ENCODE measurements at regions not wholly inside any gene's neighbourhood (a gene's known extent, or its start where the extent isn't known, plus 50 kb on each side); places are given as distances from the start of the nearest gene placed in this dataset.
"Not testable (repeated sequence)": the region's sequence is repeated elsewhere in the genome, so short reads cannot be mapped to it uniquely, and the experiment has no call there.

- intact Hi-C loops (cut with micrococcal nuclease), result no loop called here
- Mint-ChIP-seq H3K27me3 (no peaks in the 10 kb centered on the region), H3K9me3 (no peaks in the 10 kb centered on the region), H3K36me3 (ENCODE audit: low read depth) (no peaks in the 10 kb centered on the region), H3K27ac (no peak overlapping the region), H3K4me1 (no peaks in the 10 kb centered on the region), H3K4me3 (no peak overlapping the region)
- ChIA-PET CTCF (no interaction called here), POLR2A (no interaction called here)
- no peak for DNase-seq
- ATAC-seq (ENCODE audit: low read depth), result no peak
- no peak for TF ChIP-seq CTCF (IDR thresholded peaks at IDR 0.05)
Measured at GRCh38 chr4:155582041-155582440, 84.6 kb upstream of the GUCY1A1 start.

GRCh38 chr4:155578726-155579370 is 87.8 kb upstream of the GUCY1A1 start:
- H3K27ac Mint-ChIP-seq, result no peak overlapping the region
- H3K4me1 Mint-ChIP-seq, result no peaks in the 10 kb centered on the region
- intact Hi-C loops (cut with micrococcal nuclease), result no loop called here
- TF ChIP-seq CTCF (IDR thresholded peaks at IDR 0.05), result no peak
- DNase-seq (no peak), ATAC-seq (ENCODE audit: low read depth) (no peak)
- no peaks in the 10 kb centered on the region for H3K27me3 Mint-ChIP-seq
- POLR2A ChIA-PET, result no interaction called here
- H3K9me3 Mint-ChIP-seq, result no peaks in the 10 kb centered on the region
- no peaks in the 10 kb centered on the region for H3K36me3 Mint-ChIP-seq (ENCODE audit: low read depth)
- H3K4me3 Mint-ChIP-seq, result no peak overlapping the region
- CTCF ChIA-PET, result no interaction called here

- intact Hi-C loops (cut with micrococcal nuclease), result no loop called here
- CTCF ChIA-PET, result no interaction called here
- Mint-ChIP-seq H3K4me3 (no peak overlapping the region), H3K9me3 (no peaks in the 10 kb centered on the region), H3K27me3 (no peaks in the 10 kb centered on the region), H3K27ac (no peak overlapping the region), H3K4me1 (no peaks in the 10 kb centered on the region), H3K36me3 (ENCODE audit: low read depth) (no peaks in the 10 kb centered on the region)
- no peak for TF ChIP-seq CTCF (IDR thresholded peaks at IDR 0.05)
- POLR2A ChIA-PET, result no interaction called here
- DNase-seq (no peak), ATAC-seq (ENCODE audit: low read depth) (no peak)
Measured at GRCh38 chr4:155578219-155578618, 88.4 kb upstream of the GUCY1A1 start.

- intact Hi-C loops (cut with micrococcal nuclease); POLR2A ChIA-PET; DNase-seq; H3K4me3 Mint-ChIP-seq; H3K27ac Mint-ChIP-seq; H3K4me1 Mint-ChIP-seq; H3K27me3 Mint-ChIP-seq; CTCF ChIA-PET; ATAC-seq (ENCODE audit: low read depth); H3K9me3 Mint-ChIP-seq; H3K36me3 Mint-ChIP-seq (ENCODE audit: low read depth): not testable (repeated sequence)
Measured at GRCh38 chr4:155574329-155574728, 92.3 kb upstream of the GUCY1A1 start.

- ChIA-PET POLR2A (no interaction called here), CTCF (no interaction called here)
- no peak for TF ChIP-seq CTCF (IDR thresholded peaks at IDR 0.05)
- no peak overlapping the region for H3K4me3 Mint-ChIP-seq
- no peak for ATAC-seq (ENCODE audit: low read depth)
- no peaks in the 10 kb centered on the region for H3K27me3 Mint-ChIP-seq
- no peaks in the 10 kb centered on the region for H3K36me3 Mint-ChIP-seq (ENCODE audit: low read depth)
- no peaks in the 10 kb centered on the region for H3K4me1 Mint-ChIP-seq
- H3K9me3 Mint-ChIP-seq, result no peaks in the 10 kb centered on the region
- H3K27ac Mint-ChIP-seq, result no peak overlapping the region
- no peak for DNase-seq
- intact Hi-C loops (cut with micrococcal nuclease), result no loop called here
Measured at GRCh38 chr4:155573126-155573525, 93.5 kb upstream of the GUCY1A1 start.

- Mint-ChIP-seq H3K4me3 (no peak overlapping the region), H3K27ac (no peak overlapping the region), H3K36me3 (ENCODE audit: low read depth) (no peaks in the 10 kb centered on the region), H3K4me1 (no peaks in the 10 kb centered on the region), H3K27me3 (no peaks in the 10 kb centered on the region), H3K9me3 (no peaks in the 10 kb centered on the region)
- no peak for DNase-seq
- TF ChIP-seq CTCF (IDR thresholded peaks at IDR 0.05), result no peak
- CTCF ChIA-PET, result no interaction called here
- POLR2A ChIA-PET, result no interaction called here
- intact Hi-C loops (cut with micrococcal nuclease), result no loop called here
- ATAC-seq (ENCODE audit: low read depth), result no peak
Measured at GRCh38 chr4:155572106-155572703, 94.4 kb upstream of the GUCY1A1 start.
